ENCODE measurements at regions not wholly inside any gene's neighbourhood (a gene's known extent, or its start where the extent isn't known, plus 50 kb on each side); places are given as distances from the start of the nearest gene placed in this dataset.
"Not testable (repeated sequence)": the region's sequence is repeated elsewhere in the genome, so short reads cannot be mapped to it uniquely, and the experiment has no call there.

GRCh38 chr2:215799194-215799593, 214.2 kb downstream of the MREG start:
- no peak for DNase-seq (ENCODE audit: extremely low read depth in 1 of 2, low read depth in 1 of 2)

DNA sequence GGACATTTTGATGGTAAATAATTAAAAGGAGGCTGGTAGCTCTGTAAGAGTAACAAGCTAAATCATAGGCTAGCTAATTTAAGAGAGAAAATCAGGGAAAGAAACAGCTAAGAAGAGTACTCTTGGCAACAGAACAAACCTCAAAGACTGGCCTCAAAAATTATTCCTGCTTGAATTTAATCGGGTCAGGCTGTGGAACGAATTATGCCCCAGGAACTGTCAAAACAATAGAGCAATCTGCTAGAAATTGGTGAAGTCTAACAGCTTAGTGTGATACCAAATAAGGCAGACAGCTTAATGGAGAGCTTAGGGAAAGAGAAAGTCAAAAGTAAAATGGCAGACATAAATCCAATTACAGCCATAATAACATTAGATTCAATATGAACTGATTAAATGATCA, 215.7 kb downstream of the MREG start:
- no peak for DNase-seq (ENCODE audit: extremely low read depth in 1 of 2, low read depth in 1 of 2)

- DNase-seq (ENCODE audit: extremely low read depth in 1 of 2, low read depth in 1 of 2): no peak
These were observed 217.1 kb downstream of the MREG start for GRCh38 chr2:215796140-215796855.

DNA sequence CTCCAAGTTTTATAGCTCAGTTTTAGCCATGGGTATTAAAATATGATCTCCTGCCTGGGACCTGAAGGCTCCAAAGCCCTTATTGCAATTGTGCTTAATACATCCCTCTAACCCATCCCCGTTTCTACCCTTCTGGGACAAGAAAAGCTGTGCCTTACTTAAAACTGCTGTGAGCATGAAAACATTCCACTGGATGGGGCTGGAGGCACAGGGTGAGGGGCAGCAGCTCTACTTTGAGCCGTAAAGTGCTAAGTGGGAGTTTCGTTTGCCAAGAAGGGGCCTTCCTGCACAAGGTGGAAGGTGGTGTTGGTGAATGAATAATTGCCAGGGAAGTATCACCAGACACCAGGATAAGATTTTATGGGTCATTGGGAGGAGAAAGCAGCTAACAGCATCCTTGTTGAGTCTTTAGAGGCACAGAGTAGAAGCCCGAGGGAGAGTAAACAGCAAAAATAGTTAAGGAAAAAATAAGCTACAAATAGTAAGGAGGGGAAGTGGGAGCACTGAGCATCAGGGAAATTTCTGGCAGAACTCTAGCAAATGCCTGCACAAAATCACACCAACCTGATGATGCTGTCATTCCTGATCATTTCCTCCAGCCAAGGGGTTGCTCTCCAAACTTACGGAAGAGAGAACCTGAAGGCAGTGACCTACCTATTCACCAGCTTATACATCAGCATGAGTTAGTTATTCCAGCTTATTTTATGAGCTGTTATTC, 218.4 kb downstream of the MREG start:
- DNase-seq (ENCODE audit: extremely low read depth in 1 of 2, low read depth in 1 of 2): no peak

- peak; percentile 9 to 37 for DNase-seq (ENCODE audit: extremely low read depth in 1 of 2, low read depth in 1 of 2)
These were observed 219.4 kb downstream of the MREG start for GRCh38 chr2:215793747-215794595.

GRCh38 chr2:215791481-215791937, 221.8 kb downstream of the MREG start:
- DNase-seq (ENCODE audit: extremely low read depth in 1 of 2, low read depth in 1 of 2): no peak

DNA sequence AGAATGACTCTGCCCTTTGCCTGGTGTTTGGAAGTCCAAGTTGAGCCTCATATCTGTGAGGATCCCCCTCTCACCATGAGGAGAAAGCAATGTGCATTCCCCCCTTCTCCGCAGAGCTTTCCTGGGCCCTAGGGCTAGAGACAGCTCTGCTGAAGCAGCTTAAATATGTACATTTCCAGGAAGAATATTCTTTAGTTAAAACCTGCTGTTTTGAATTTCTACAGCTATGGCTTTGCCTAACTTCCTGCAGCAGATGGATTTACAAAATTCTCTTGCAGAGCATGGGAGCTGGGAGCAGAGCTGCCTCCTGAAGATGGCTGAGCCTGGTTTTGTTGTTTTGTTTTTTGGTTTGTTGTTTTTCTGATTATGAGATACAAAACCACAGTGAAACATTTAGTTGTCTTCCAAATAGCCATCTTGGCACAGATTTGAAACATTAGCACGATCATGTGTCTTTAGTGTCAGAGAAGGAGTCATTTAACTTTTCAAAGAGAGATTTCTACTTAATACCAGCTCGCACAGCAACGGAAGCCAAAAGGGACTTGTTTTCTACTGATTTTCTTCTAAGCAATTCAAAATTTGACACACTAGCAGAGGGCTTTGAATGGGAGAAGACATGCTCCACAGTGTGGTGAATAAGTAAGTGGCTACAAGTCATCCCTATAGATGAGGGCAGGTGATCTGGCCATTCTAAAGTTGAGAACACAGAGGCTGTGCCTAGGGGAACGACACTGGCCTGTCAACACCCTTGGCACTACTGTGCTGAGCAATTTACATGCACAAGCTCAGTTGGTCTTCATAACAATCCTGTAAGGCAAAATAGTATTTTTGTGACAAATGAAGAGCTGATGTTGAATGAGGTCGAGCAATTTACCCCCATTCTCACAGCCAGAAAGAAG, 222.6 kb downstream of the MREG start:
- no peak for DNase-seq (ENCODE audit: extremely low read depth in 1 of 2, low read depth in 1 of 2)

DNA sequence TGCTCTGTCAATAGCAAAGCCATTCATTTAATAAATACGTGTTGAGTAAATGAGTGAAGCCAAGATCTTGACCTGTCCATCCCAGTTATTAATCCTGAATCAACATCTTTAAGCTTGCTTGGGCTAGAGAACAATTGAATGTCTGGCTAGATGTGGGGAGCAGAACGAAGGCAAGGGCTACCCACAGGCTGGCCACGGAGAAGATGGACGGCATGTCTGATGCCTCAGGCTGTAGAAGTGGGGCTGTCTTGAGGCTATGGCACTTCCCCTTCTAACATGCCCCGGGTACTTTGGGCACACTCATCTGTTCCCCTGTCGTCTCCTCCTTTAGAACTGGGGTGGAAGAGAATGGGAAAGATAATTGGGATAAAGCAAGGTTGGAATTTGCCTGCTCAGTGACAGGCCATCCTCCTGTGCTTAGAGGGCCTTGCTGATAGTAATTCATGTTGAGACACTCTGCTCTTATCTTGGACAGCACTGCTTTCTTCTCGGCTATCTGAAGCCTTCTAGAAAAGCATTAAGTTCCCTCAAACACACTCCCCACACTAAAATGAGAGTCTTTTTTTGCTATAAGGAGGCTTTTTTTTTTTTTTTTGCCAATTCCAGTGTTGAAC, 225.7 kb downstream of the MREG start:
- no peak for DNase-seq (ENCODE audit: extremely low read depth in 1 of 2, low read depth in 1 of 2)

DNA sequence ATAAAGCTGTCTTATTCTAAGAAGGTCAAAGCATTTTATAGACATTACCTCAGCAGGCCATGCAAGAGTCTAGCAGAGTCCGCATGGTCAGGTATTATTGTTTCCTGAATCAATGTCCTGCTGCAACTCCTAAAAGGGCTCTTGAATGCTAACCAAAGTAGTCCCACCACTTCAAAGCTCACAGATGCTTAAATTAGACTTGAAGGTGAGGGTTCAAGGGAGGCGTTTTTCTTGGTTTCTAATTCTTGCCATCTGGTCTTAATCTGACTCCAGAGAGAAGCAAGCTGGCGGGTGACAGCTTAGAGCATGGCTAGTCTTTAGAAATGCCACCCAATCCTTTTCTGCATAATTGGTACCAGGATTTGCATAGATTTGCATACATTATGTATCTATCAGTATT, 226.3 kb downstream of the MREG start:
- DNase-seq (ENCODE audit: extremely low read depth in 1 of 2, low read depth in 1 of 2): no peak

GRCh38 chr2:215784371-215784783, 229.0 kb downstream of the MREG start:
- DNase-seq (ENCODE audit: extremely low read depth in 1 of 2, low read depth in 1 of 2): no peak

DNA sequence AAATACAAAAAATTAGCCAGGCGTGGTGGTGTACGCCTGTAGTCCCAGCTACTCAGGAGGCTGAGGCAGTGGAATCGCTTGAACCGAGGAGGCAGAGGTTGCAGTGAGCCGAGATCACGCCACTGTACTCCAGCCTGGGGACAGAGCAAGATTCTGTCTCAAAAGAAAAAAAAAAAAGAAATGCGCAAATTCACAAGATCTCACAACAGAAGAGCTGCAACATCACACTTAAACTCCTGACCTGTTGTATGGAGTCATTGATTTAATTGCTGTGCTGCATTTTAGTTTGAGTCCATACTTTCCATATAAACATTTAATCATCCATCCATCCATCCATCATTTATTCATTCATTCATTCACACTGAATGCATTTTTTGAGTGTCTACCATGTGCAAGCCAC, 229.7 kb downstream of the MREG start:
- not testable (repeated sequence) for DNase-seq (ENCODE audit: extremely low read depth in 1 of 2, low read depth in 1 of 2)

GRCh38 chr2:215782965-215783364, 230.4 kb downstream of the MREG start:
- no peak for DNase-seq (ENCODE audit: extremely low read depth in 1 of 2, low read depth in 1 of 2)

DNA sequence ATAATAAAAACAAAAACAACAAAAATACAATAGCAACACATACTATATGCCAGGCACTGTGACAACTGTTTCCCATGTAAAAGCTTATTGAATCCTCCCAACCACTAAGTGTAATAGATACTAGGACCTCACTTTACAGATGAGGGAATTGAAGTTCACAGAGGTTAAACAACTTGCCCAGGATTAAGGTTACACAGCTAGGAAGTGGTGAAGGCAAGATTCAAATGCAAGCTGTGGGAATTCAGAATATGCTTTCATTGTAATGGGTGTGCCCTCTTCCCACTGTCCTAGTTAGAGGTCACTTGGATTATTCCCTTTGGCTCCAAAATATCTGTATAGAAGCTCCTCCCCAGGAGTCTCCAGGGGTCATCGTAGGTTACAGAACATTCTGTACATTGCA, 231.1 kb downstream of the MREG start:
- DNase-seq (ENCODE audit: extremely low read depth in 1 of 2, low read depth in 1 of 2): no peak

DNA sequence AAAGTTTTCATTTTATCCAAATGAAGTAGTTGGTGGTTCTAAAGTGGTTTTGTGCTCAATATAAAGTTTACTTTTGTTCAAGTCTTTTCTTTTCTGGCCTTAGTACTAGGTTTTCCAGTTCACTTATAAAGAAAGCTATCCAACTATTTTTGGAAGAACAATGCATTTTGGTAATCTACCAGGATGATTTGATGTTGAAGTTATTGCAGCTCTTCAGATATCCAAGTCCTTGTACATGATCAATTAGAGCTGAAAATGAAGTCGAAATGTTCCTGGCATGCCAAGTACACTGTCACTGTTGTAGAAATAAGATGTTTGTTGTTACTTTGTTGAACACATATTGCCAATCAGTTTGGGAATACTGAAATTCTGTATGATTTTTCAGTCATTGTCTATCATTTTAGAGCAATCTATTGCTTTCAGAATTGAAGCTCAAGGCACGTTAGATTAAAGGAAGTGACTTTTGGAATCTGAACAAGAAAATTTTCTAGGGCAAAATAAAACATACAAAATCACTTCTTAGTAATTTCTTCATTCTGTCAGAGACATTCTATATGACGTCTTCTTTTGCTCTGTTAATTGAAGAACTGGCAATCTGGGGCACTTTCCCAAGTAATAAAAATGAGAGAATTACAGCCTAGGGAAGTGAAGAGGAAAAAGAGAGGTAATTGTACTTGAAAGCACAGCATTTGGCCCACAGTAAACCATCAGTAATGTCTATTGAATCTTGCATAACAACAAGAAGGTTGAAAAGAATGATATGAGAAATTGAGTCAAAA, 232.3 kb downstream of the MREG start:
- no peak for DNase-seq (ENCODE audit: extremely low read depth in 1 of 2, low read depth in 1 of 2)

GRCh38 chr2:215780313-215780712, 233.0 kb downstream of the MREG start:
- DNase-seq (ENCODE audit: extremely low read depth in 1 of 2, low read depth in 1 of 2): no peak

DNA sequence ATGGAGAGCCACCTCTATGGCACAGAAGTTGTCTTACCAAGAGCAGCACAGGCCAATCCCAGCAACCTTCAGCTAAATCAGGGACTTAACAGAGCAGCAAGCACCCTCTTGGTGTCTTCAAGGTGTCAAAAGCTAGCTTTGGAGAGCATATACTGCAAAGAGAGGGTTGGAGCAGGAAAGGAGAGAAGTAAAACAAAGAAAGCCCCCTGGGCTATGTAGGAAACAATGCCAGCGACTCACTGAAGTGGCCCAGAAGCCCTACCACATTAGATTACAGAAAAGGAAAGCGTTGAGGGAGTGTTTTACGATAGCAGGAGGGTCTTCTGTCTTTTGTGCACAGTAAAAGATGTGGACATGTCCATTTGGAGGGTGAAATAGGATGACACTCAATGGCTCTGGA, 233.4 kb downstream of the MREG start:
- no peak for DNase-seq (ENCODE audit: extremely low read depth in 1 of 2, low read depth in 1 of 2)

DNA sequence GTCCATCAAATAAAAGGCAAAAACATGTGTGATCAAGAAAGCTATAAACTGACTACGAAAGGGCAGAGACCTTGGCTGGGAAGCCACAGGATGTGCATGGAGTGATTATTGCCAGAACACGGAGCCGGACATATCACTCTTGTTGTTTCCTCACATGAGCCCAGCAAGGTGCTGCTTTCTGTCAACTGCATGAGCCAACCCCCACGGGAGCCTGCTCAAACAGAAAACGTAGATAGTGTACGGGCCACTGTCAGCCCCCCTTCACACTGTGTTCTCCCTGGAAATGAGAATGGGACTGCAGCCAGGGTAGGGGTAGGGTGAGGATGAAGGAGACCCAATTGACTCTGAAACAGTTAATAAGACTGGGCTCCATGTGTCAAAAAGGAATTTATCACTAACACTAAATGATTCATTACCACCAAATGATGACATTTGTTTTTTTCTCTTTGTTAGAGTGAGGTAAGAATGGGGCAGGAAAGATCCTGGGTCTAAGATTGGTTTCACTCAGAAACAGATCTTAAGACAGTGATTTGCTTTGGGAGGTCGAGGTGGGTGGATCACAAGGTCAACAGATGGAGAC, 235.8 kb downstream of the MREG start:
- DNase-seq (ENCODE audit: extremely low read depth in 1 of 2, low read depth in 1 of 2): no peak

- DNase-seq (ENCODE audit: extremely low read depth in 1 of 2, low read depth in 1 of 2): no peak
These were observed 238.2 kb downstream of the MREG start for GRCh38 chr2:215775106-215775505.

DNA sequence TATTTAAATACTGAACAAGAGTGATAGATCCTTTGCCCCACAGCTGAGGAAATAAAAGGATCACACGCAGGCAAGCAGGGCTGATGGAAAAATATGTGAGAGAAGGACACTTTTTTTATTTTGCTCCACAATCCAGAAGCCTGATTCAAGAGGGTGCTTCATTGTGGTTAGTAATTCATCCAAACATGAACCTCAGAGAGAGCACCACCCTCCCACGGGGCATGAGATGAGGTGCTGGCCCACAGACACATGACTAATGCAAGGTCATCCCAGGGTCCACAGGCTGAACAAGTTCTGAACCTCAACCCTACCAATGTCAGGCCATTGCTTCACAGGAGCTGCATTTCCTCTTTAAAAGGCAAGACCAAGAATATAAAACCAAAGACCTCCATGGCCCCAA, 239.6 kb downstream of the MREG start:
- DNase-seq (ENCODE audit: extremely low read depth in 1 of 2, low read depth in 1 of 2): no peak

Data from stimulated activated CD8-positive, alpha-beta memory T cell treated with anti-CD3 and anti-CD28 coated beads, Interleukin-7, amount 100 ng/mL, for 48 hours (primary cell).